T-helper 2 cell treated with Interferon-gamma antibody and Interleukin-4, amounts not matched to agents 100 ng/mL and 5 ng/mL, for 36 hours (primary cell): ENCODE measurements at regions not wholly inside any gene's neighbourhood (a gene's known extent, or its start where the extent isn't known, plus 50 kb on each side); places are given as distances from the start of the nearest gene placed in this dataset.

Source experiments
- intact Hi-C: fragments of 100-400 bp; cut with micrococcal nuclease; formaldehyde crosslinking; loops from one replicate; pipeline ENCODE4 v1.15.1; 2023

GRCh38 chr9:135239100-135239768 is 151.8 kb downstream of the OLFM1 start:
- intact Hi-C loops = no loop called here

GRCh38 chr9:135239769-135240141 is 152.3 kb downstream of the OLFM1 start:
- intact Hi-C loops = no loop called here

- intact Hi-C loops = no loop called here
Observed at GRCh38 chr9:135240222-135240621, 152.8 kb downstream of the OLFM1 start.

GRCh38 chr9:135240871-135241311 is 153.4 kb downstream of the OLFM1 start:
- intact Hi-C loops = no loop called here

- intact Hi-C loops = no loop called here
Observed at GRCh38 chr9:135241381-135242048, 154.0 kb downstream of the OLFM1 start.

- intact Hi-C loops = no loop called here
Observed at GRCh38 chr9:135242049-135242396, 154.6 kb downstream of the OLFM1 start.

GRCh38 chr9:135242406-135242805 is 154.9 kb downstream of the OLFM1 start:
- intact Hi-C loops = no loop called here

GRCh38 chr9:135243201-135244190 is 156.0 kb downstream of the OLFM1 start:
- intact Hi-C loops = no loop called here

GRCh38 chr9:135244271-135245221 is 157.1 kb downstream of the OLFM1 start:
- intact Hi-C loops = no loop called here

- intact Hi-C loops = no loop called here
Observed at GRCh38 chr9:135245482-135246247, 158.2 kb downstream of the OLFM1 start.

- intact Hi-C loops = no loop called here
Observed at GRCh38 chr9:135246248-135247205, 159.1 kb downstream of the OLFM1 start.

- intact Hi-C loops = no loop called here
Observed at GRCh38 chr9:135247227-135247930, 159.9 kb downstream of the OLFM1 start.

- intact Hi-C loops = no loop called here
Observed at GRCh38 chr9:135248111-135248510, 160.6 kb downstream of the OLFM1 start.

GRCh38 chr9:135248721-135249120 is 161.3 kb downstream of the OLFM1 start:
- intact Hi-C loops = no loop called here

GRCh38 chr9:135249191-135249590 is 161.7 kb downstream of the OLFM1 start:
- intact Hi-C loops = no loop called here

- intact Hi-C loops = no loop called here
Observed at GRCh38 chr9:135249711-135250110, 162.2 kb downstream of the OLFM1 start.

- intact Hi-C loops = no loop called here
Observed at GRCh38 chr9:135251331-135251761, 163.9 kb downstream of the OLFM1 start.
